ENCODE measurements at regions not wholly inside any gene's neighbourhood (a gene's known extent, or its start where the extent isn't known, plus 50 kb on each side); places are given as distances from the start of the nearest gene placed in this dataset.

- TF ChIP-seq POLR2AphosphoS5 (IDR thresholded peaks at IDR 0.05; ENCODE audit: low read depth, low read length) = no peak
- no peak for TF ChIP-seq EZH2phosphoT487 (IDR thresholded peaks at IDR 0.05; ENCODE audit: borderline replicate concordance)
These were observed 131.4 kb upstream of the FOXF1 start for GRCh38 chr16:86378831-86379504.
